ENCODE measurements at regions not wholly inside any gene's neighbourhood (a gene's known extent, or its start where the extent isn't known, plus 50 kb on each side); places are given as distances from the start of the nearest gene placed in this dataset.

- no peak overlapping the region for H3K23ac ChIP-seq (ENCODE audit: insufficient read length, low read depth, low read length)
- H2AFZ ChIP-seq (ENCODE audit: low read length), result no peak overlapping the region
- no peak overlapping the region for H3K4ac ChIP-seq (ENCODE audit: low read depth, low read length)
- H2AK5ac ChIP-seq (ENCODE audit: insufficient read length, low read length), result no peak overlapping the region
- H3K9me3 ChIP-seq (ENCODE audit: control insufficient read depth, low read depth, low read length), result no peaks in the 10 kb centered on the region
- H2BK15ac ChIP-seq (ENCODE audit: low read depth, low read length), result no peak overlapping the region
- H2BK12ac ChIP-seq (ENCODE audit: insufficient read length, low read depth, low read length), result no peak overlapping the region
- H3K18ac ChIP-seq (ENCODE audit: insufficient read length, low read depth, low read length), result no peak overlapping the region
- H4K91ac ChIP-seq (ENCODE audit: insufficient read length, low read depth, low read length), result no peak overlapping the region
- no peaks in the 10 kb centered on the region for H3K27me3 ChIP-seq (ENCODE audit: insufficient read depth, low read length)
- H3K27ac Mint-ChIP-seq, result no peak overlapping the region
- H3K4me2 ChIP-seq (ENCODE audit: insufficient read depth, insufficient read length, low read length), result no peak overlapping the region
- peaks cover 0 to 16% (median 8%) of the 10 kb centered on the region in 3 experiments; a peak in 4 of 7 replicates for H3K36me3 Mint-ChIP-seq (ENCODE audit: insufficient read depth in 1 of 3, low read depth in 3 of 3)
- no peaks in the 10 kb centered on the region for H3K27me3 Mint-ChIP-seq (ENCODE audit: low read depth)
- no peak overlapping the region for H3K56ac ChIP-seq (ENCODE audit: insufficient read length, low read depth, low read length)
- H3K4me3 Mint-ChIP-seq, result no peak overlapping the region
- H3K4me1 ChIP-seq (ENCODE audit: insufficient read depth, low read length), result no peaks in the 10 kb centered on the region
- H3K23me2 ChIP-seq (ENCODE audit: insufficient read length, low read depth, low read length, poor library complexity, severe bottlenecking), result no peaks in the 10 kb centered on the region
- H4K8ac ChIP-seq (replicated peaks; ENCODE audit: insufficient read length, low read depth, low read length), result no peak overlapping the region
- H3K14ac ChIP-seq (ENCODE audit: insufficient read depth, low read length), result no peak overlapping the region
- peaks cover 3 to 4% of the 10 kb centered on the region in 2 experiments for H3K4me1 Mint-ChIP-seq
- H3K79me1 ChIP-seq (ENCODE audit: insufficient read depth, low read depth, low read length, poor library complexity, severe bottlenecking), result no peaks in the 10 kb centered on the region
- no peaks in the 10 kb centered on the region for H3K79me2 ChIP-seq (ENCODE audit: insufficient read depth, low read length)
- no peak overlapping the region for H3K27ac ChIP-seq (ENCODE audit: insufficient read length, low read depth, low read length)
- H4K20me1 ChIP-seq (ENCODE audit: control insufficient read depth, insufficient read depth, insufficient read length), result no peaks in the 10 kb centered on the region
- no peak for TF ChIP-seq CTCF (conservative IDR thresholded peaks at IDR 0.05)
- no peak overlapping the region for H2BK5ac ChIP-seq (ENCODE audit: insufficient read length, low read length)
- no peak for DNase-seq
- no CpG with 5 or more reads among the region's 3 CpGs for WGBS (ENCODE audit: extremely low coverage, insufficient read length, low lambda C conversion rate)
- H3K9ac ChIP-seq (ENCODE audit: extremely low read depth, insufficient read length, low read length), result no peak overlapping the region
- no peaks in the 10 kb centered on the region; a peak in 1 of 5 replicates for H3K9me3 Mint-ChIP-seq
- H3T11ph ChIP-seq (ENCODE audit: low read length), result no peak overlapping the region
- no peak overlapping the region for H2BK20ac ChIP-seq (ENCODE audit: low read depth, low read length, poor library complexity, severe bottlenecking)
- H4K5ac ChIP-seq (ENCODE audit: insufficient read length, low read depth, low read length), result no peak overlapping the region
- no peak overlapping the region for H2BK120ac ChIP-seq (ENCODE audit: low read depth, low read length, poor library complexity, severe bottlenecking)
Measured at GRCh38 chr9:115520646-115521045, 402.7 kb upstream of the TNC start.
